Liver (tissue), 8 donors: ENCODE measurements at regions not wholly inside any gene's neighbourhood (a gene's known extent, or its start where the extent isn't known, plus 50 kb on each side); places are given as distances from the start of the nearest gene placed in this dataset.

Experiments
- DNase-seq: peaks from one replicate; pipeline ENCODE4 v3.0.0-alpha.2; 2017; ENCODE audit warnings: low spot score
- H3K27ac ChIP-seq, 2 donors: one replicate each; pipeline ENCODE4 v1.7.0; 2013; ENCODE audit warnings: inconsistent platforms in 2 of 2, low read length in 2 of 2, control low read depth in 1 of 2, low read depth in 1 of 2, mild to moderate bottlenecking in 1 of 2
- H3K27me3 ChIP-seq, 4 donors: one replicate each; pipeline versions ENCODE4 v1.6.1 to v1.7.0; 2013; ENCODE audit warnings: low read length in 3 of 4, inconsistent platforms in 1 of 4, mild to moderate bottlenecking in 1 of 4, moderate library complexity in 1 of 4; ENCODE audit not compliant: control insufficient read depth in 4 of 4, insufficient read depth in 4 of 4
- H3K36me3 ChIP-seq, 4 donors: one replicate each; pipeline versions ENCODE4 v1.6.1 to v1.7.0; 2013; ENCODE audit warnings: low read length in 3 of 4, mild to moderate bottlenecking in 3 of 4, low read depth in 1 of 4, moderate library complexity in 1 of 4; ENCODE audit not compliant: control insufficient read depth in 4 of 4, insufficient read depth in 3 of 4
- H3K4me1 ChIP-seq, 4 donors: one replicate each; pipeline versions ENCODE4 v1.6.1 to v1.7.0; 2013; ENCODE audit warnings: low read length in 3 of 4, mild to moderate bottlenecking in 3 of 4, moderate library complexity in 1 of 4; ENCODE audit not compliant: control insufficient read depth in 4 of 4, insufficient read depth in 4 of 4
- H3K4me3 ChIP-seq, 3 donors: one replicate each; pipeline versions ENCODE4 v1.6.1 to v1.7.0; 2013; ENCODE audit warnings: low read length in 3 of 3, control low read depth in 1 of 3, low read depth in 1 of 3, mild to moderate bottlenecking in 1 of 3
- H3K9ac ChIP-seq, 2 donors: one replicate each; pipeline ENCODE4 v1.7.0; 2013; ENCODE audit warnings: low read length in 2 of 2, mild to moderate bottlenecking in 2 of 2, moderate library complexity in 2 of 2, control low read depth in 1 of 2, low read depth in 1 of 2
- H3K9me3 ChIP-seq, 4 donors: one replicate each; pipeline versions ENCODE4 v1.6.1 to v1.7.0; 2013; ENCODE audit warnings: low read length in 3 of 4; ENCODE audit not compliant: control insufficient read depth in 4 of 4
- EGR1 ChIP-seq, 2 donors: IDR thresholded peaks; 2 replicates each; pipeline ENCODE4 v1.6.1; 2016 to 2018; ENCODE audit warnings: antibody characterized with exemption in 2 of 2, low read depth in 2 of 2
- FOXA1 ChIP-seq: IDR thresholded peaks from 2 replicates; pipeline ENCODE4 v1.6.1; 2016; ENCODE audit warnings: antibody characterized with exemption
- FOXA2 ChIP-seq: IDR thresholded peaks from 2 replicates; pipeline ENCODE4 v1.6.1; 2016; ENCODE audit warnings: antibody characterized with exemption
- GABPA ChIP-seq, 2 donors: IDR thresholded peaks in 1 of 2; conservative IDR thresholded peaks in 1 of 2; 2 replicates each; pipeline ENCODE4 v1.6.1; 2016; ENCODE audit warnings: antibody characterized with exemption in 2 of 2, mild to moderate bottlenecking in 1 of 2, moderate library complexity in 1 of 2
- HNF4A ChIP-seq, 2 donors: conservative IDR thresholded peaks; 2 replicates each; pipeline ENCODE4 v1.6.1; 2016; ENCODE audit warnings: antibody characterized with exemption in 2 of 2, mild to moderate bottlenecking in 2 of 2
- HNF4G ChIP-seq: IDR thresholded peaks from 2 replicates; pipeline ENCODE4 v1.6.1; 2016; ENCODE audit warnings: antibody characterized with exemption
- JUND ChIP-seq, 2 donors: IDR thresholded peaks; 2 replicates each; pipeline ENCODE4 v1.6.1; 2016; ENCODE audit warnings: antibody characterized with exemption in 2 of 2
- RAD21 ChIP-seq, 2 donors: IDR thresholded peaks; 2 replicates each; pipeline ENCODE4 v1.6.1; 2016; ENCODE audit warnings: antibody characterized with exemption in 2 of 2, mild to moderate bottlenecking in 2 of 2
- RXRA ChIP-seq, 2 donors: IDR thresholded peaks; 2 replicates each; pipeline ENCODE4 v1.6.1; 2017 to 2018; ENCODE audit warnings: antibody characterized with exemption in 2 of 2, mild to moderate bottlenecking in 1 of 2
- SP1 ChIP-seq: IDR thresholded peaks from 2 replicates; pipeline ENCODE4 v1.6.1; 2018; ENCODE audit warnings: antibody characterized with exemption, mild to moderate bottlenecking
- TAF1 ChIP-seq: conservative IDR thresholded peaks from 2 replicates; pipeline ENCODE4 v1.6.1; 2016; ENCODE audit warnings: antibody characterized with exemption, mild to moderate bottlenecking
- YY1 ChIP-seq: IDR thresholded peaks from 2 replicates; pipeline ENCODE4 v1.6.1; 2016; ENCODE audit warnings: antibody characterized with exemption, mild to moderate bottlenecking
- WGBS: extraction: QIAGEN DNeasy Blood & Tissue Kit; methylation state at CpG from one replicate; pipeline ENCODE4 v1.1.7; 2013; 5-methylcytosine and 5-hydroxymethylcytosine counted together
- TF ChIP-seq, protein P1 (sequence below): fragments of 150-350 bp; IDR thresholded peaks from 2 replicates; pipeline ENCODE4 v1.5.1; 2017; ENCODE audit warnings: improper control_type of control experiment, low read depth, low read length; ENCODE audit not compliant: missing input control
- TF ChIP-seq, protein P2 (sequence below): IDR thresholded peaks from 2 replicates; pipeline ENCODE4 v1.6.1; 2016; ENCODE audit warnings: antibody characterized with exemption, mild to moderate bottlenecking
- TF ChIP-seq, protein P3 (sequence below): IDR thresholded peaks from 2 replicates; pipeline ENCODE4 v1.6.1; 2016; ENCODE audit warnings: antibody characterized with exemption
- TF ChIP-seq, protein P4 (sequence below): IDR thresholded peaks from 2 replicates; pipeline ENCODE4 v1.6.1; 2016; ENCODE audit warnings: antibody characterized with exemption
- TF ChIP-seq, protein P5 (sequence below): IDR thresholded peaks from 2 replicates; pipeline ENCODE4 v1.6.1; 2016; ENCODE audit warnings: antibody characterized with exemption
- donor health status: healthy.
- donor health status: healthy.
- donor health status: healthy.
- donor health status: healthy.
- donor health status: healthy.

DNA sequence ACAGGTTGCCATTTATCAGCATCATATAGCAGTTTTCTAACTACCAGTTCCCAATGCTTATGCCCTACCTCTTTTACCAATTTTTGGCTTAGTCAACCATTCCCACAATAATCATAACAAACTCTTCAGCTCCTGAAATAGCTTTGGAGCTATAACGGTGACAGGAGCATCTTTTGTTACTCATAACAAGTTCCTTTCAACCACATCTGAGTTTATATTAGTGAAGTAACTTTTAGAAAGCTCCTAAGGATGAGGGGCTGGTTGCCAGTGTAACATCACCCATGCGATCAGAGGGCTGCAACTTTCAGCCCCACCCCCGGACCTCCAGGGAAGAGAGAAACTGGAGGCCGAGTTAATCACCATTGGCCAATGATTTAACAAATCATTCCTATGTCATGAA is 495.3 kb upstream of the RASGRP1 start:
- Histone ChIP-seq H3K9me3 (no peaks in the 10 kb centered on the region), H3K36me3 (no peaks in the 10 kb centered on the region), H3K4me1 (no peaks in the 10 kb centered on the region), H3K27me3 (no peaks in the 10 kb centered on the region), H3K9ac (no peak overlapping the region), H3K27ac (no peak overlapping the region), H3K4me3 (no peak overlapping the region)
- TF ChIP-seq SP1, result no peak
- TF ChIP-seq GABPA (IDR thresholded peaks at IDR 0.05 in 1 of 2, conservative IDR thresholded peaks at IDR 0.05 in 1 of 2), result no peak
- TF ChIP-seq, protein P1, sequence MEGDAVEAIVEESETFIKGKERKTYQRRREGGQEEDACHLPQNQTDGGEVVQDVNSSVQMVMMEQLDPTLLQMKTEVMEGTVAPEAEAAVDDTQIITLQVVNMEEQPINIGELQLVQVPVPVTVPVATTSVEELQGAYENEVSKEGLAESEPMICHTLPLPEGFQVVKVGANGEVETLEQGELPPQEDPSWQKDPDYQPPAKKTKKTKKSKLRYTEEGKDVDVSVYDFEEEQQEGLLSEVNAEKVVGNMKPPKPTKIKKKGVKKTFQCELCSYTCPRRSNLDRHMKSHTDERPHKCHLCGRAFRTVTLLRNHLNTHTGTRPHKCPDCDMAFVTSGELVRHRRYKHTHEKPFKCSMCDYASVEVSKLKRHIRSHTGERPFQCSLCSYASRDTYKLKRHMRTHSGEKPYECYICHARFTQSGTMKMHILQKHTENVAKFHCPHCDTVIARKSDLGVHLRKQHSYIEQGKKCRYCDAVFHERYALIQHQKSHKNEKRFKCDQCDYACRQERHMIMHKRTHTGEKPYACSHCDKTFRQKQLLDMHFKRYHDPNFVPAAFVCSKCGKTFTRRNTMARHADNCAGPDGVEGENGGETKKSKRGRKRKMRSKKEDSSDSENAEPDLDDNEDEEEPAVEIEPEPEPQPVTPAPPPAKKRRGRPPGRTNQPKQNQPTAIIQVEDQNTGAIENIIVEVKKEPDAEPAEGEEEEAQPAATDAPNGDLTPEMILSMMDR, result no peak
- TF ChIP-seq, protein P2, sequence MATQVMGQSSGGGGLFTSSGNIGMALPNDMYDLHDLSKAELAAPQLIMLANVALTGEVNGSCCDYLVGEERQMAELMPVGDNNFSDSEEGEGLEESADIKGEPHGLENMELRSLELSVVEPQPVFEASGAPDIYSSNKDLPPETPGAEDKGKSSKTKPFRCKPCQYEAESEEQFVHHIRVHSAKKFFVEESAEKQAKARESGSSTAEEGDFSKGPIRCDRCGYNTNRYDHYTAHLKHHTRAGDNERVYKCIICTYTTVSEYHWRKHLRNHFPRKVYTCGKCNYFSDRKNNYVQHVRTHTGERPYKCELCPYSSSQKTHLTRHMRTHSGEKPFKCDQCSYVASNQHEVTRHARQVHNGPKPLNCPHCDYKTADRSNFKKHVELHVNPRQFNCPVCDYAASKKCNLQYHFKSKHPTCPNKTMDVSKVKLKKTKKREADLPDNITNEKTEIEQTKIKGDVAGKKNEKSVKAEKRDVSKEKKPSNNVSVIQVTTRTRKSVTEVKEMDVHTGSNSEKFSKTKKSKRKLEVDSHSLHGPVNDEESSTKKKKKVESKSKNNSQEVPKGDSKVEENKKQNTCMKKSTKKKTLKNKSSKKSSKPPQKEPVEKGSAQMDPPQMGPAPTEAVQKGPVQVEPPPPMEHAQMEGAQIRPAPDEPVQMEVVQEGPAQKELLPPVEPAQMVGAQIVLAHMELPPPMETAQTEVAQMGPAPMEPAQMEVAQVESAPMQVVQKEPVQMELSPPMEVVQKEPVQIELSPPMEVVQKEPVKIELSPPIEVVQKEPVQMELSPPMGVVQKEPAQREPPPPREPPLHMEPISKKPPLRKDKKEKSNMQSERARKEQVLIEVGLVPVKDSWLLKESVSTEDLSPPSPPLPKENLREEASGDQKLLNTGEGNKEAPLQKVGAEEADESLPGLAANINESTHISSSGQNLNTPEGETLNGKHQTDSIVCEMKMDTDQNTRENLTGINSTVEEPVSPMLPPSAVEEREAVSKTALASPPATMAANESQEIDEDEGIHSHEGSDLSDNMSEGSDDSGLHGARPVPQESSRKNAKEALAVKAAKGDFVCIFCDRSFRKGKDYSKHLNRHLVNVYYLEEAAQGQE, result no peak
- TF ChIP-seq, protein P3, sequence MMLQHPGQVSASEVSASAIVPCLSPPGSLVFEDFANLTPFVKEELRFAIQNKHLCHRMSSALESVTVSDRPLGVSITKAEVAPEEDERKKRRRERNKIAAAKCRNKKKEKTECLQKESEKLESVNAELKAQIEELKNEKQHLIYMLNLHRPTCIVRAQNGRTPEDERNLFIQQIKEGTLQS, result no peak
- no peak for TF ChIP-seq YY1
- TF ChIP-seq JUND (IDR thresholded peaks at IDR 0.05), result no peak
- no peak for TF ChIP-seq TAF1
- DNase-seq, result no peak
- 79% methylated on average over 4 of the region's 4 CpGs for WGBS

DNA sequence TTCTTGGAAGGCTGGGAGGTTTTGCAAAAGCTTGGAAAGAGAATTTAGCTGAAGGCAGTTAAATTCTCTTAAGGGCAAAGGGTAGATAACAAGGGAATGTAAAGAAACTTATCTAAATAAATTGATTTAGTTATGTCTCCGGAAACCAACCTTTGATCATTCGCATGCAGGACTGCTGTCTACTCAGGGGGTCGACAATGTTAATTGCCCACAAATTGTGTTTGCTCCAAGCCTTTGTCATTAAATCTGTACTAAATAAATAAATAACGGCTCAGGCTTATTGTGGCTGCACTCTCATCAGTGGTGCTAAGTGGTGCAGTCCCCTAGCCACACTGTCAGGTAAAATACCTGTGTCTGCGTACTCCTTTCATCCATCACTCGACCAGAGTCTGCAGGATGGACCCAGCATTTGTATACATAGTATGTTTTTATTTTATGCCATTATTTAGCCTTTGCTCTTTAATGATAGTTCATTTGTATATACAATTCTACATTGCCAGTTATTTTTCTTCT is 497.4 kb upstream of the RASGRP1 start:
- TF ChIP-seq FOXA2 (no peak), JUND (IDR thresholded peaks at IDR 0.05) (no peak), HNF4G (no peak)
- TF ChIP-seq, protein P3, result no peak
- WGBS, result 44% methylated on average over 6 of the region's 6 CpGs
- Histone ChIP-seq H3K36me3 (no peaks in the 10 kb centered on the region), H3K27ac (no peak overlapping the region), H3K4me3 (no peak overlapping the region), H3K9me3 (no peaks in the 10 kb centered on the region), H3K4me1 (no peaks in the 10 kb centered on the region), H3K9ac (no peak overlapping the region), H3K27me3 (no peaks in the 10 kb centered on the region)
- no peak for DNase-seq

DNA sequence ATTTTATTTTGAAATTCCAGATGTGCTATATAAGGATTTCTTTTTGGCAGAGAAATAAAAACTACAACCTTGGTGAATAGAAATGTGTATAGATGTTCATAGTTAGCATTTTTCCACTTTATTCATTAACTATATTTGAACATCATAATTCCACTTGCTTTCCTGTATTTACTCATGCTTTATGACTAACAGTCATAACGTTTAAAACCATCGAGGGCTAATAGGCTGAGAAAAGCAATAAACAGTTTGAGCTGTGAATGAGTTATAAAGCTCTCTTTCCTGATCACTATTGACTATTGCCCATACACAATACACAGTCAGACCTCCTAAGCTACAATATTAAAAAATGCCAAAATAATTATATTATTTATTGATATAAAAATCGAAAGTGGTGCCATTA is 502.1 kb upstream of the RASGRP1 start:
- H3K4me3 ChIP-seq, result no peak overlapping the region
- no peak for DNase-seq
- no peaks in the 10 kb centered on the region for H3K36me3 ChIP-seq
- no peak overlapping the region for H3K27ac ChIP-seq
- WGBS, result 66% methylated on average over 3 of the region's 3 CpGs
- H3K27me3 ChIP-seq, result no peaks in the 10 kb centered on the region
- no peaks in the 10 kb centered on the region for H3K9me3 ChIP-seq
- no peak overlapping the region for H3K9ac ChIP-seq
- no peaks in the 10 kb centered on the region for H3K4me1 ChIP-seq
- no peak for TF ChIP-seq EGR1 (IDR thresholded peaks at IDR 0.05; ENCODE audit: low read depth in 2 of 2)
- no peak for TF ChIP-seq GABPA (IDR thresholded peaks at IDR 0.05 in 1 of 2, conservative IDR thresholded peaks at IDR 0.05 in 1 of 2)
- no peak for TF ChIP-seq FOXA1
- TF ChIP-seq FOXA2, result no peak
- TF ChIP-seq, protein P4, sequence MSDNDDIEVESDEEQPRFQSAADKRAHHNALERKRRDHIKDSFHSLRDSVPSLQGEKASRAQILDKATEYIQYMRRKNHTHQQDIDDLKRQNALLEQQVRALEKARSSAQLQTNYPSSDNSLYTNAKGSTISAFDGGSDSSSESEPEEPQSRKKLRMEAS, result no peak
- no peak for TF ChIP-seq HNF4A (conservative IDR thresholded peaks at IDR 0.05)
- TF ChIP-seq, protein P1, result no peak
- TF ChIP-seq, protein P5, sequence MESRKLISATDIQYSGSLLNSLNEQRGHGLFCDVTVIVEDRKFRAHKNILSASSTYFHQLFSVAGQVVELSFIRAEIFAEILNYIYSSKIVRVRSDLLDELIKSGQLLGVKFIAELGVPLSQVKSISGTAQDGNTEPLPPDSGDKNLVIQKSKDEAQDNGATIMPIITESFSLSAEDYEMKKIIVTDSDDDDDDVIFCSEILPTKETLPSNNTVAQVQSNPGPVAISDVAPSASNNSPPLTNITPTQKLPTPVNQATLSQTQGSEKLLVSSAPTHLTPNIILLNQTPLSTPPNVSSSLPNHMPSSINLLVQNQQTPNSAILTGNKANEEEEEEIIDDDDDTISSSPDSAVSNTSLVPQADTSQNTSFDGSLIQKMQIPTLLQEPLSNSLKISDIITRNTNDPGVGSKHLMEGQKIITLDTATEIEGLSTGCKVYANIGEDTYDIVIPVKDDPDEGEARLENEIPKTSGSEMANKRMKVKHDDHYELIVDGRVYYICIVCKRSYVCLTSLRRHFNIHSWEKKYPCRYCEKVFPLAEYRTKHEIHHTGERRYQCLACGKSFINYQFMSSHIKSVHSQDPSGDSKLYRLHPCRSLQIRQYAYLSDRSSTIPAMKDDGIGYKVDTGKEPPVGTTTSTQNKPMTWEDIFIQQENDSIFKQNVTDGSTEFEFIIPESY, result no peak
- no peak for TF ChIP-seq RAD21 (IDR thresholded peaks at IDR 0.05)
- TF ChIP-seq, protein P3, result no peak
- no peak for TF ChIP-seq RXRA (IDR thresholded peaks at IDR 0.05)
